ENCODE measurements at regions not wholly inside any gene's neighbourhood (a gene's known extent, or its start where the extent isn't known, plus 50 kb on each side); places are given as distances from the start of the nearest gene placed in this dataset.
"Not testable (repeated sequence)": the region's sequence is repeated elsewhere in the genome, so short reads cannot be mapped to it uniquely, and the experiment has no call there.

- DNase-seq, result no peak
Measured at GRCh38 chr2:56519806-56520205, 336.0 kb downstream of the CCDC85A start.

GRCh38 chr2:56522605-56523089, 338.9 kb downstream of the CCDC85A start:
- DNase-seq, result no peak

- no peak for DNase-seq
Measured at GRCh38 chr2:56523816-56524215, 340.0 kb downstream of the CCDC85A start.

- no peak for DNase-seq
Measured at GRCh38 chr2:56531668-56532420, 348.1 kb downstream of the CCDC85A start.

- no peak for DNase-seq
Measured at GRCh38 chr2:56534321-56534720, 350.5 kb downstream of the CCDC85A start.

GRCh38 chr2:56537756-56538155, 354.0 kb downstream of the CCDC85A start:
- DNase-seq, result no peak

- no peak for DNase-seq
Measured at GRCh38 chr2:56539618-56540017, 355.8 kb downstream of the CCDC85A start.

- DNase-seq, result no peak
Measured at GRCh38 chr2:56540467-56540866, 356.7 kb downstream of the CCDC85A start.

GRCh38 chr2:56540916-56541315, 357.1 kb downstream of the CCDC85A start:
- no peak for DNase-seq

- DNase-seq, result no peak
Measured at GRCh38 chr2:56542213-56542612, 358.4 kb downstream of the CCDC85A start.

GRCh38 chr2:56565143-56565542, 381.4 kb downstream of the CCDC85A start:
- DNase-seq, result no peak

- DNase-seq, result no peak
Measured at GRCh38 chr2:56571074-56571473, 387.3 kb downstream of the CCDC85A start.

- no peak for DNase-seq
Measured at GRCh38 chr2:56576001-56576400, 392.2 kb downstream of the CCDC85A start.

GRCh38 chr2:56580242-56580641, 396.5 kb downstream of the CCDC85A start:
- no peak for DNase-seq

GRCh38 chr2:56582570-56582969, 398.8 kb downstream of the CCDC85A start:
- no peak for DNase-seq

- DNase-seq, result no peak
Measured at GRCh38 chr2:56583796-56584315, 400.1 kb downstream of the CCDC85A start.

GRCh38 chr2:56587456-56587855, 403.7 kb downstream of the CCDC85A start:
- no peak for DNase-seq

- DNase-seq, result no peak
Measured at GRCh38 chr2:56589194-56589593, 405.4 kb downstream of the CCDC85A start.

- no peak for DNase-seq
Measured at GRCh38 chr2:56589835-56590234, 406.0 kb downstream of the CCDC85A start.

- no peak for DNase-seq
Measured at GRCh38 chr2:56590611-56591010, 406.8 kb downstream of the CCDC85A start.

- not testable (repeated sequence) for DNase-seq
Measured at GRCh38 chr2:56606086-56606485, 422.3 kb downstream of the CCDC85A start.

GRCh38 chr2:56613254-56613653, 429.5 kb downstream of the CCDC85A start:
- DNase-seq, result no peak

- DNase-seq, result no peak
Measured at GRCh38 chr2:56613920-56614319, 430.1 kb downstream of the CCDC85A start.

- DNase-seq, result no peak
Measured at GRCh38 chr2:56615760-56616159, 432.0 kb downstream of the CCDC85A start.

GRCh38 chr2:56624181-56624580, 440.4 kb downstream of the CCDC85A start:
- no peak for DNase-seq
